Tibial nerve (tissue), 3 donors: ENCODE measurements at regions not wholly inside any gene's neighbourhood (a gene's known extent, or its start where the extent isn't known, plus 50 kb on each side); places are given as distances from the start of the nearest gene placed in this dataset.

ENCODE experiments used
- POLR2A ChIP-seq, 2 donors: fragments of 450-650 bp; IDR thresholded peaks; one replicate each; pipeline ENCODE4 v1.6.1; 2017; ENCODE audit warnings: antibody characterized with exemption in 2 of 2, mild to moderate bottlenecking in 2 of 2, moderate library complexity in 2 of 2
- TF ChIP-seq, protein P1 (sequence below), 5 experiments: fragments of 200-600 bp in 3 of 5; fragments of 450-650 bp in 2 of 5; sonication (generic) in 3 of 5; IDR thresholded peaks; one replicate each; pipeline ENCODE4 v1.5.1; 2016 to 2019; ENCODE audit warnings: antibody characterized with exemption in 5 of 5, mild to moderate bottlenecking in 3 of 5, moderate library complexity in 2 of 5

DNA sequence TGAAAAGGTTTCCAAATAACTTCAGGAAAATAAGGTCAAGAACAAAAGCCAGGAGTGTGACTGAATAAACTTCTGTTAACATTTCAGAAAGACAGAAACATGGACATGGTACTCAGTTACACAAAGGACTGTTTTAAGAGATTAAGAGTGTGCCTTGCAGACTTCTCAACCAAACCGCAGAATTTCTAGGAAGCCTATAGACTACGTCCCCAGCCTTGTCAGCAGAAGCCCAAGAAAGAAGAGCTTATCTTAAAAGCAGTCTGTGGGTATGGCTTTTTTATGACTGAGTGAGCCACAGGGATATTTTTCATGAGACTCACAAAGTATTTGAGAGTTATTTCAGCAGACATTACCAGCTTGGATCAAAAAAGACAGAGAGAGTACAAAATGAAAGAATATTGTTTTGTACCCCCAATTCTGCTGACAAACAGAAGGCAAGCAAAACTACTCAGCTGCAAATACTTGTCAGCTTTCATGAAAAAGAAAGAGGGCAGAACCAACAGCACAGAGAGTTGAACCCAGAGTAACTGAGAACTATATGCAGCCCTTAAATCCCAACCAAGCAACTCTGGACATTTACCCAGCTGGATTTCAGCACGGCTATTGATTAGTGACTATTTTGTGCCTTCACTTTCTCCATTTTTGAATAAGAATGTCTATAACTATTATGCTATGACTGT lies 711.0 kb upstream of the CTNND2 start:
- TF ChIP-seq, protein P1, sequence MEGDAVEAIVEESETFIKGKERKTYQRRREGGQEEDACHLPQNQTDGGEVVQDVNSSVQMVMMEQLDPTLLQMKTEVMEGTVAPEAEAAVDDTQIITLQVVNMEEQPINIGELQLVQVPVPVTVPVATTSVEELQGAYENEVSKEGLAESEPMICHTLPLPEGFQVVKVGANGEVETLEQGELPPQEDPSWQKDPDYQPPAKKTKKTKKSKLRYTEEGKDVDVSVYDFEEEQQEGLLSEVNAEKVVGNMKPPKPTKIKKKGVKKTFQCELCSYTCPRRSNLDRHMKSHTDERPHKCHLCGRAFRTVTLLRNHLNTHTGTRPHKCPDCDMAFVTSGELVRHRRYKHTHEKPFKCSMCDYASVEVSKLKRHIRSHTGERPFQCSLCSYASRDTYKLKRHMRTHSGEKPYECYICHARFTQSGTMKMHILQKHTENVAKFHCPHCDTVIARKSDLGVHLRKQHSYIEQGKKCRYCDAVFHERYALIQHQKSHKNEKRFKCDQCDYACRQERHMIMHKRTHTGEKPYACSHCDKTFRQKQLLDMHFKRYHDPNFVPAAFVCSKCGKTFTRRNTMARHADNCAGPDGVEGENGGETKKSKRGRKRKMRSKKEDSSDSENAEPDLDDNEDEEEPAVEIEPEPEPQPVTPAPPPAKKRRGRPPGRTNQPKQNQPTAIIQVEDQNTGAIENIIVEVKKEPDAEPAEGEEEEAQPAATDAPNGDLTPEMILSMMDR (IDR thresholded peaks at IDR 0.05) = no peak
- TF ChIP-seq POLR2A (IDR thresholded peaks at IDR 0.05) = no peak
